Testis (tissue), 2 donors: ENCODE measurements at regions not wholly inside any gene's neighbourhood (a gene's known extent, or its start where the extent isn't known, plus 50 kb on each side); places are given as distances from the start of the nearest gene placed in this dataset.

Source experiments
- DNase-seq: peaks from one replicate; pipeline ENCODE4 v3.0.0-alpha.2; 2019
- H3K27ac ChIP-seq, 2 donors: fragments of 200-600 bp; sonication (generic); one replicate each; pipeline ENCODE4 v1.5.1; 2019
- H3K27me3 ChIP-seq: fragments of 200-600 bp; sonication (generic); one replicate; pipeline ENCODE4 v1.5.1; 2019
- H3K36me3 ChIP-seq: fragments of 200-600 bp; sonication (generic); one replicate; pipeline ENCODE4 v1.5.1; 2017; ENCODE audit warnings: low read depth; ENCODE audit errors: missing control alignments
- H3K4me1 ChIP-seq: fragments of 200-600 bp; sonication (generic); one replicate; pipeline ENCODE4 v1.5.1; 2019
- H3K4me3 ChIP-seq, 2 donors: fragments of 200-600 bp; sonication (generic); one replicate each; pipeline ENCODE4 v1.5.1; 2017 to 2019
- H3K9me3 ChIP-seq: fragments of 200-600 bp; sonication (generic); one replicate; pipeline ENCODE4 v1.5.1; 2017
- POLR2A ChIP-seq: fragments of 450-650 bp; IDR thresholded peaks from one replicate; pipeline ENCODE4 v1.6.1; 2017; ENCODE audit warnings: antibody characterized with exemption, mild to moderate bottlenecking, moderate library complexity
- WGBS, 2 donors: methylation state at CpG; one replicate each; pipeline ENCODE4 v1.1.5; 2018; 5-methylcytosine and 5-hydroxymethylcytosine counted together
- intact Hi-C: fragments of 100-400 bp; cut with DNase I; formaldehyde crosslinking; loops from one replicate; pipeline ENCODE4 v1.15.1; 2023; ENCODE audit warnings: low total_unique reads
- TF ChIP-seq, protein P1 (sequence below), 3 experiments: fragments of 450-650 bp in 2 of 3; fragments of 200-600 bp in 1 of 3; sonication (generic) in 1 of 3; IDR thresholded peaks; one replicate each; pipeline ENCODE4 v1.5.1; 2016 to 2019; ENCODE audit warnings: antibody characterized with exemption in 3 of 3, mild to moderate bottlenecking in 2 of 3, moderate library complexity in 1 of 3

DNA sequence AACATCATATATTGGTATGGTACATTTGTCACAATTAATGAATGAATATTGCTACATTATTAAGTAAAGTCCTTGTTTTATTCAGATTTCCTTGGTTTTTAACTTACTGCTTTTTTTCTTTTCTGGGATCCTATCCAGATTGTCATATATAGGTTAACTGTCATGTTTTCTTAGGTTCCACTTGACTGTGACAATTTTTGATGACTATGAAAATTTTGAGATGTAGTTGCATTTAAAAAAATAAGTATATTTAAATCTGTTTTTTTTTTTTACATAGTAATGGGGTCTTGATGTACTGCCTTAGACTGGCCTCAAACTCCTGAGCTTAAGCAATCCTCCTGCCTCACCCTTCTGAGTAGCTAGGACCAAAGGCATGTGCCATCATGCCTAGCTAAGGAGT lies 76.8 kb downstream of the ATP6V1G3 start:
- intact Hi-C loops, result no loop called here

GRCh38 chr1:198462365-198463019 lies 78.0 kb downstream of the ATP6V1G3 start:
- intact Hi-C loops, result no loop called here
- Histone ChIP-seq H3K9me3 (no peaks in the 10 kb centered on the region), H3K4me3 (no peak overlapping the region), H3K27ac (no peak overlapping the region), H3K4me1 (no peaks in the 10 kb centered on the region), H3K36me3 (no peaks in the 10 kb centered on the region), H3K27me3 (no peaks in the 10 kb centered on the region)
- 56 to 64% methylated on average over 1 of the region's 1 CpG for WGBS, 2 donors
- no peak for DNase-seq
- TF ChIP-seq POLR2A, result no peak
- TF ChIP-seq, protein P1, sequence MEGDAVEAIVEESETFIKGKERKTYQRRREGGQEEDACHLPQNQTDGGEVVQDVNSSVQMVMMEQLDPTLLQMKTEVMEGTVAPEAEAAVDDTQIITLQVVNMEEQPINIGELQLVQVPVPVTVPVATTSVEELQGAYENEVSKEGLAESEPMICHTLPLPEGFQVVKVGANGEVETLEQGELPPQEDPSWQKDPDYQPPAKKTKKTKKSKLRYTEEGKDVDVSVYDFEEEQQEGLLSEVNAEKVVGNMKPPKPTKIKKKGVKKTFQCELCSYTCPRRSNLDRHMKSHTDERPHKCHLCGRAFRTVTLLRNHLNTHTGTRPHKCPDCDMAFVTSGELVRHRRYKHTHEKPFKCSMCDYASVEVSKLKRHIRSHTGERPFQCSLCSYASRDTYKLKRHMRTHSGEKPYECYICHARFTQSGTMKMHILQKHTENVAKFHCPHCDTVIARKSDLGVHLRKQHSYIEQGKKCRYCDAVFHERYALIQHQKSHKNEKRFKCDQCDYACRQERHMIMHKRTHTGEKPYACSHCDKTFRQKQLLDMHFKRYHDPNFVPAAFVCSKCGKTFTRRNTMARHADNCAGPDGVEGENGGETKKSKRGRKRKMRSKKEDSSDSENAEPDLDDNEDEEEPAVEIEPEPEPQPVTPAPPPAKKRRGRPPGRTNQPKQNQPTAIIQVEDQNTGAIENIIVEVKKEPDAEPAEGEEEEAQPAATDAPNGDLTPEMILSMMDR (IDR thresholded peaks at IDR 0.05), result no peak

More for the DNA sequence above, 76.8 kb downstream of the ATP6V1G3 start:
- Histone ChIP-seq H3K4me3 (no peak overlapping the region), H3K36me3 (no peaks in the 10 kb centered on the region), H3K9me3 (no peaks in the 10 kb centered on the region), H3K4me1 (no peaks in the 10 kb centered on the region), H3K27ac (no peak overlapping the region), H3K27me3 (no peaks in the 10 kb centered on the region)
- TF ChIP-seq POLR2A, result no peak
- TF ChIP-seq, protein P1 (IDR thresholded peaks at IDR 0.05), result no peak
- no peak for DNase-seq

DNA sequence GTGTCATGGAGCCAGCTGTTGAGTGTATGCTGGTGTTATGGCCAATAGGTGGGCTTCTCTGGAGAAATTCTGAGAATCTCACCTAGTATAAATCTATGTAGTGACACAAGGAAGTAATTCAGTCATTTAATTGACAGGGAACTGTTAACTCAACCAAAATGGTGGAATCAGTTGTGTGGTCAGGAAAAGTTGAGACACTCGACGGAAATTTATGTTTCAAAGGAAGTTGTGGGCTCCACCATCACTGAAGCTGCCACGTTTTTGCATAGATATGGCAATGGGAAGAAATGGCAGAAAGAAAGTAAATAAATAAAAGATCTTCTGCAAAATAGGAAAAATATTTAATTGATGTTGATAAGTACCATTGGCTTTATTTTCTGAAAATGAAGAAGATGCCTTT lies 84.5 kb downstream of the ATP6V1G3 start:
- WGBS, 2 donors, result 84 to 87% methylated on average over 3 of the region's 3 CpGs
- intact Hi-C loops, result no loop called here

GRCh38 chr1:198449727-198450433 lies 90.6 kb downstream of the ATP6V1G3 start:
- intact Hi-C loops, result no loop called here
- no peaks in the 10 kb centered on the region for H3K4me1 ChIP-seq
- DNase-seq, result no peak
- WGBS, 2 donors, result 61 to 65% methylated on average over 3 of the region's 3 CpGs
- no peak overlapping the region for H3K27ac ChIP-seq
- H3K36me3 ChIP-seq, result no peaks in the 10 kb centered on the region
- H3K27me3 ChIP-seq, result no peaks in the 10 kb centered on the region
- no peaks in the 10 kb centered on the region for H3K9me3 ChIP-seq
- TF ChIP-seq, protein P1 (IDR thresholded peaks at IDR 0.05), result no peak
- no peak for TF ChIP-seq POLR2A
- H3K4me3 ChIP-seq, result no peak overlapping the region

More for the DNA sequence above, 84.5 kb downstream of the ATP6V1G3 start:
- Histone ChIP-seq H3K27ac (no peak overlapping the region), H3K4me1 (no peaks in the 10 kb centered on the region), H3K4me3 (no peak overlapping the region), H3K36me3 (no peaks in the 10 kb centered on the region), H3K27me3 (no peaks in the 10 kb centered on the region), H3K9me3 (no peaks in the 10 kb centered on the region)
- DNase-seq, result no peak
- TF ChIP-seq, protein P1 (IDR thresholded peaks at IDR 0.05), result no peak
- TF ChIP-seq POLR2A, result no peak

- intact Hi-C loops, result no loop called here
- no peak for DNase-seq
- no peak overlapping the region for H3K4me3 ChIP-seq
- H3K36me3 ChIP-seq, result no peaks in the 10 kb centered on the region
- no peaks in the 10 kb centered on the region for H3K4me1 ChIP-seq
- no peak overlapping the region for H3K27ac ChIP-seq
- TF ChIP-seq, protein P1 (IDR thresholded peaks at IDR 0.05), result no peak
- TF ChIP-seq POLR2A, result no peak
- H3K9me3 ChIP-seq, result no peaks in the 10 kb centered on the region
- no peaks in the 10 kb centered on the region for H3K27me3 ChIP-seq
Observed at GRCh38 chr1:198449261-198449660, 91.2 kb downstream of the ATP6V1G3 start.
